B cell (primary cell): ENCODE measurements at regions not wholly inside any gene's neighbourhood (a gene's known extent, or its start where the extent isn't known, plus 50 kb on each side); places are given as distances from the start of the nearest gene placed in this dataset.

Experiments used
- ATAC-seq: fragments of 200-7000 bp; cut with Tn5 transposase; one replicate; pipeline ENCODE4 v1.10.0; 2021; ENCODE audit warnings: low read depth, mild to moderate bottlenecking, moderate number of reproducible peaks, moderate library complexity
- CTCF ChIA-PET: fragments of 350-600 bp; sonication (Branson Sonifier 250); formaldehyde crosslinking; loops from one replicate; lab custom pipeline; 2021; ENCODE audit warnings: antibody characterized with exemption, inconsistent platforms; lab: Charles Lee
- POLR2A ChIA-PET: fragments of 350-600 bp; sonication (Branson Sonifier 250); formaldehyde crosslinking; loops from one replicate; lab custom pipeline; 2021; ENCODE audit warnings: antibody characterized with exemption; lab: Charles Lee
- DNase-seq: peaks from one replicate; pipeline ENCODE4 v3.0.0; 2013
- H2AFZ ChIP-seq: 2 replicates; pipeline ENCODE4 v1.6.1; 2012; ENCODE audit warnings: mild to moderate bottlenecking, low read depth, low read length; ENCODE audit not compliant: insufficient read depth, poor library complexity, severe bottlenecking
- H3K27ac ChIP-seq, 2 donors: 1 replicate in 1 of 2; 2 replicates in 1 of 2; pipeline ENCODE4 v1.5.1; 2012 to 2013; ENCODE audit warnings: low read length in 2 of 2, mild to moderate bottlenecking in 2 of 2, moderate library complexity in 1 of 2
- H3K27me3 ChIP-seq, 4 experiments: fragments of 200-600 bp in 1 of 4; sonication (generic) in 1 of 4; replicated peaks in 1 of 4; 1 replicate in 2 of 4; 2 replicates in 2 of 4; pipeline versions ENCODE4 v1.6.1 to v1.7.0; 2013 to 2016; ENCODE audit warnings: low read length in 3 of 4, mild to moderate bottlenecking in 2 of 4, mixed read lengths in 1 of 4, moderate library complexity in 1 of 4; ENCODE audit not compliant: insufficient read depth in 4 of 4, control insufficient read depth in 3 of 4; ENCODE audit errors: control extremely low read depth in 1 of 4
- H3K36me3 ChIP-seq, 2 experiments: replicated peaks in 1 of 2; 1 replicate in 1 of 2; 2 replicates in 1 of 2; pipeline versions ENCODE4 v1.6.1 to v1.7.1; 2013; ENCODE audit warnings: low read length in 1 of 2; ENCODE audit not compliant: insufficient read depth in 2 of 2, control insufficient read depth in 1 of 2; ENCODE audit errors: control extremely low read depth in 1 of 2, extremely low read depth in 1 of 2
- H3K4me1 ChIP-seq, 2 donors: fragments of 200-600 bp in 1 of 2; sonication (generic) in 1 of 2; 1 replicate in 1 of 2; 2 replicates in 1 of 2; pipeline versions ENCODE4 v1.5.1 to v1.6.1; 2013 to 2017; ENCODE audit warnings: low read length in 2 of 2; ENCODE audit not compliant: control insufficient read depth in 2 of 2, insufficient read depth in 2 of 2
- H3K4me2 ChIP-seq: replicated peaks from 2 replicates; pipeline ENCODE3; 2012; ENCODE audit warnings: mild to moderate bottlenecking, low read depth, low read length; ENCODE audit not compliant: poor library complexity, severe bottlenecking
- H3K4me3 ChIP-seq, 5 experiments: fragments of 200-600 bp in 1 of 5; sonication (generic) in 1 of 5; 1 replicate in 3 of 5; 2 replicates in 2 of 5; pipeline versions ENCODE4 v1.5.1 to v1.7.0; 2011 to 2016; ENCODE audit warnings: low read length in 4 of 5, mild to moderate bottlenecking in 4 of 5, low read depth in 2 of 5, control low read depth in 1 of 5, moderate library complexity in 1 of 5; ENCODE audit not compliant: insufficient read depth in 1 of 5; ENCODE audit errors: control extremely low read depth in 1 of 5, extremely low read depth in 1 of 5
- H3K79me2 ChIP-seq: fragments of 200-600 bp; sonication (generic); one replicate; pipeline ENCODE4 v1.6.0; 2016; ENCODE audit warnings: low read length; ENCODE audit not compliant: control insufficient read depth, insufficient read depth
- H3K9ac ChIP-seq: fragments of 200-600 bp; sonication (generic); 2 replicates; pipeline ENCODE4 v1.6.1; 2017; ENCODE audit warnings: mild to moderate bottlenecking, low read length, moderate library complexity
- H3K9me3 ChIP-seq, 3 donors: one replicate each; pipeline versions ENCODE4 v1.6.1 to v1.7.1; 2013; ENCODE audit warnings: low read length in 2 of 3; ENCODE audit not compliant: control insufficient read depth in 2 of 3, insufficient read depth in 1 of 3; ENCODE audit errors: control extremely low read depth in 1 of 3
- H4K20me1 ChIP-seq: 2 replicates; pipeline ENCODE4 v1.6.0; 2012; ENCODE audit warnings: mild to moderate bottlenecking, low read length; ENCODE audit not compliant: insufficient read depth, control insufficient read depth, poor library complexity, severe bottlenecking
- H3K27ac Mint-ChIP-seq: one replicate; pipeline ENCODE4 v1.8.0; 2021; ENCODE audit warnings: mixed read lengths
- H3K27me3 Mint-ChIP-seq: one replicate; pipeline ENCODE4 v1.8.0; 2021; ENCODE audit warnings: mixed read lengths
- H3K4me1 Mint-ChIP-seq: one replicate; pipeline ENCODE4 v1.8.0; 2021; ENCODE audit warnings: mixed read lengths
- H3K4me3 Mint-ChIP-seq: one replicate; pipeline ENCODE4 v1.8.0; 2021; ENCODE audit warnings: mixed read lengths
- H3K9me3 Mint-ChIP-seq: one replicate; pipeline ENCODE4 v1.8.0; 2022; ENCODE audit warnings: mixed read lengths; ENCODE audit not compliant: insufficient read depth
- CTCF ChIP-seq: fragments of 200-600 bp; IDR thresholded peaks from one replicate; pipeline ENCODE4 v1.8.0; 2022; ENCODE audit warnings: antibody characterized with exemption, mild to moderate bottlenecking
- EZH2 ChIP-seq: IDR thresholded peaks from 2 replicates; pipeline ENCODE4 v1.6.1; 2012; ENCODE audit warnings: borderline replicate concordance, low read depth, mild to moderate bottlenecking, moderate library complexity, low read length; ENCODE audit not compliant: insufficient read depth, poor library complexity, severe bottlenecking
- WGBS: methylation state at CpG from one replicate; pipeline ENCODE4 v1.1.5; 2013; ENCODE audit warnings: missing lambda C conversion rate; ENCODE audit not compliant: insufficient coverage; 5-methylcytosine and 5-hydroxymethylcytosine counted together
- intact Hi-C: fragments of 100-400 bp; cut with micrococcal nuclease; formaldehyde crosslinking; loops from one replicate; pipeline ENCODE4 v1.10.0; 2022

GRCh38 chr5:127192150-127192549, 98.4 kb upstream of the MEGF10 start:
- no peaks in the 10 kb centered on the region for H3K4me1 Mint-ChIP-seq
- Histone ChIP-seq H3K79me2 (no peaks in the 10 kb centered on the region), H3K27ac (no peak overlapping the region), H2AFZ (no peak overlapping the region), H3K27me3 (peaks cover 0 to 2% (median under 1%) of the 10 kb centered on the region in 4 experiments), H3K36me3 (no peaks in the 10 kb centered on the region), H3K9ac (no peak overlapping the region), H4K20me1 (no peaks in the 10 kb centered on the region), H3K4me3 (no peak overlapping the region), H3K4me1 (no peaks in the 10 kb centered on the region), H3K4me2 (no peak overlapping the region), H3K9me3 (no peaks in the 10 kb centered on the region)
- no peak overlapping the region for H3K27ac Mint-ChIP-seq
- intact Hi-C loops = no loop called here
- no CpG with 5 or more reads among the region's 3 CpGs for WGBS
- DNase-seq = no peak
- no peak for ATAC-seq
- TF ChIP-seq CTCF = no peak
- no peak for TF ChIP-seq EZH2
- POLR2A ChIA-PET = no interaction called here
- CTCF ChIA-PET = no interaction called here
- H3K9me3 Mint-ChIP-seq = no peaks in the 10 kb centered on the region
- H3K4me3 Mint-ChIP-seq = no peak overlapping the region
- H3K27me3 Mint-ChIP-seq = peaks cover 25% of the 10 kb centered on the region

GRCh38 chr5:127192836-127193338, 97.7 kb upstream of the MEGF10 start:
- ChIA-PET POLR2A (interaction anchor here (0.6 kb wide), 1 partner anchor 347 kb away, joined by 3 read pairs; no protein-coding TSS in a partner anchor), CTCF (no interaction called here)
- Histone ChIP-seq H3K79me2 (no peaks in the 10 kb centered on the region), H3K36me3 (no peaks in the 10 kb centered on the region), H3K9ac (no peak overlapping the region), H3K4me3 (no peak overlapping the region), H2AFZ (no peak overlapping the region), H3K27me3 (peaks cover 0 to 5% (median 0%) of the 10 kb centered on the region in 4 experiments), H3K4me2 (no peak overlapping the region), H4K20me1 (no peaks in the 10 kb centered on the region), H3K4me1 (no peaks in the 10 kb centered on the region), H3K27ac (no peak overlapping the region), H3K9me3 (no peaks in the 10 kb centered on the region)
- TF ChIP-seq CTCF (no peak), EZH2 (no peak)
- Mint-ChIP-seq H3K4me3 (no peak overlapping the region), H3K4me1 (no peaks in the 10 kb centered on the region), H3K9me3 (no peaks in the 10 kb centered on the region), H3K27me3 (peaks cover 27% of the 10 kb centered on the region), H3K27ac (no peak overlapping the region)
- intact Hi-C loops = no loop called here
- ATAC-seq (no peak), DNase-seq (no peak)
- WGBS = no CpG with 5 or more reads among the region's 3 CpGs
